IMR-90 (cell line): ENCODE measurements at regions not wholly inside any gene's neighbourhood (a gene's known extent, or its start where the extent isn't known, plus 50 kb on each side); places are given as distances from the start of the nearest gene placed in this dataset.

Experiments
- ATAC-seq: fragments of 200-7000 bp; cut with Tn5 transposase; 2 replicates; pipeline ENCODE4 v1.9.1; 2020; ENCODE audit warnings: low read depth, mild to moderate bottlenecking, moderate library complexity
- BruUV-seq: library from RNA; stranded (reverse); fragments of 400-500 nt; replicated peaks from 2 replicates; lab custom pipeline; 2021; lab: Mats Ljungman, UMichigan
- CTCF ChIA-PET: fragments of 300-600 bp; formaldehyde crosslinking; extraction: SDS; loops from one replicate; lab custom pipeline; 2021; ENCODE audit warnings: antibody characterized with exemption; lab: Yijun Ruan, JAX
- POLR2A ChIA-PET: fragments of 300-600 bp; sonication (Branson Sonifier 250); formaldehyde crosslinking; loops from one replicate; lab custom pipeline; 2022; ENCODE audit warnings: antibody characterized with exemption; ENCODE audit not compliant: unreplicated experiment; lab: Charles Lee
- DNase-seq: peaks from one replicate; pipeline ENCODE4 v3.0.0; 2013
- H2AFZ ChIP-seq: replicated peaks from 2 replicates; pipeline ENCODE3; 2013; ENCODE audit warnings: low read length, mild to moderate bottlenecking; ENCODE audit not compliant: poor library complexity
- H2AK5ac ChIP-seq: 2 replicates; pipeline ENCODE4 v1.6.1; 2013; ENCODE audit warnings: low read depth, low read length, inconsistent platforms
- H2AK9ac ChIP-seq: replicated peaks from 2 replicates; pipeline ENCODE3; 2013; ENCODE audit warnings: mild to moderate bottlenecking, low read depth, low read length, moderate library complexity; ENCODE audit not compliant: poor library complexity
- H2BK120ac ChIP-seq: 2 replicates; pipeline ENCODE4 v1.6.1; 2013; ENCODE audit warnings: low read depth, low read length, inconsistent platforms
- H2BK15ac ChIP-seq: 3 replicates; pipeline ENCODE4 v1.6.1; 2013; ENCODE audit warnings: low read depth, low read length, inconsistent platforms
- H2BK20ac ChIP-seq: 2 replicates; pipeline ENCODE4 v1.6.1; 2013; ENCODE audit warnings: low read depth, mild to moderate bottlenecking, inconsistent platforms, low read length, moderate library complexity
- H2BK5ac ChIP-seq: 2 replicates; pipeline ENCODE4 v1.6.1; 2013; ENCODE audit warnings: mild to moderate bottlenecking, low read depth, low read length, inconsistent platforms; ENCODE audit not compliant: poor library complexity, severe bottlenecking
- H3K14ac ChIP-seq: replicated peaks from 2 replicates; pipeline ENCODE4 v1.6.1; 2013; ENCODE audit warnings: low read depth, low read length, inconsistent platforms
- H3K18ac ChIP-seq: 2 replicates; pipeline ENCODE4 v1.6.1; 2013; ENCODE audit warnings: low read depth, low read length, control low read depth
- H3K23ac ChIP-seq: 2 replicates; pipeline ENCODE4 v1.6.1; 2013; ENCODE audit warnings: low read depth, low read length, inconsistent platforms
- H3K27ac ChIP-seq: 2 replicates; pipeline ENCODE4 v1.5.1; 2013; ENCODE audit warnings: mild to moderate bottlenecking, control low read depth, low read length; ENCODE audit not compliant: insufficient read depth
- H3K27me3 ChIP-seq: 2 replicates; pipeline ENCODE4 v1.6.1; 2013; ENCODE audit warnings: low read length; ENCODE audit not compliant: control insufficient read depth, insufficient read depth
- H3K36me3 ChIP-seq: 2 replicates; pipeline ENCODE4 v1.6.1; 2013; ENCODE audit warnings: low read length, mixed read lengths; ENCODE audit not compliant: control insufficient read depth, insufficient read depth
- H3K4ac ChIP-seq: 2 replicates; pipeline ENCODE4 v1.6.1; 2013; ENCODE audit warnings: low read depth, low read length, inconsistent platforms
- H3K4me1 ChIP-seq: 2 replicates; pipeline ENCODE4 v1.6.1; 2013; ENCODE audit warnings: low read length, mixed read lengths; ENCODE audit not compliant: control insufficient read depth, insufficient read depth
- H3K4me2 ChIP-seq: 2 replicates; pipeline ENCODE4 v1.6.1; 2013; ENCODE audit warnings: low read depth, mild to moderate bottlenecking, control low read depth, low read length, moderate library complexity
- H3K4me3 ChIP-seq: 2 replicates; pipeline ENCODE4 v1.5.1; 2013; ENCODE audit warnings: low read depth, mild to moderate bottlenecking, control low read depth, low read length, moderate library complexity; ENCODE audit not compliant: insufficient read depth
- H3K56ac ChIP-seq: 2 replicates; pipeline ENCODE4 v1.6.1; 2013; ENCODE audit warnings: low read length, inconsistent platforms; ENCODE audit not compliant: insufficient read depth; ENCODE audit errors: extremely low read depth
- H3K79me1 ChIP-seq, 2 experiments: 2 replicates each; pipeline ENCODE4 v1.6.1; 2013; ENCODE audit warnings: low read length in 2 of 2, inconsistent platforms in 1 of 2, low read depth in 1 of 2
- H3K9ac ChIP-seq: 2 replicates; pipeline ENCODE4 v1.6.1; 2013; ENCODE audit warnings: low read depth, low read length, control low read depth
- H3K9me1 ChIP-seq: 2 replicates; pipeline ENCODE4 v1.6.1; 2013; ENCODE audit warnings: low read length, inconsistent platforms; ENCODE audit not compliant: insufficient read depth
- H3K9me3 ChIP-seq: 2 replicates; pipeline ENCODE4 v1.6.1; 2013; ENCODE audit warnings: low read length; ENCODE audit not compliant: control insufficient read depth, insufficient read depth
- H4K20me1 ChIP-seq: 2 replicates; pipeline ENCODE4 v1.6.1; 2013; ENCODE audit warnings: low read length, inconsistent platforms; ENCODE audit not compliant: insufficient read depth
- H4K5ac ChIP-seq: 2 replicates; pipeline ENCODE4 v1.6.1; 2013; ENCODE audit warnings: mild to moderate bottlenecking, low read depth, low read length, control low read depth
- H4K8ac ChIP-seq, 2 experiments: 2 replicates each; pipeline ENCODE4 v1.6.1; 2013; ENCODE audit warnings: low read depth in 2 of 2, low read length in 2 of 2, control low read depth in 1 of 2, inconsistent platforms in 1 of 2
- H4K91ac ChIP-seq: 2 replicates; pipeline ENCODE4 v1.6.1; 2013; ENCODE audit warnings: low read depth, low read length, inconsistent platforms; ENCODE audit not compliant: insufficient read depth
- MAFK ChIP-seq: IDR thresholded peaks from 2 replicates; pipeline ENCODE4 v1.6.1; 2012; ENCODE audit warnings: low read depth, low read length, improper control_type of control experiment
- MAZ ChIP-seq: IDR thresholded peaks from 2 replicates; pipeline ENCODE4 v1.6.1; 2012; ENCODE audit warnings: low read depth, mild to moderate bottlenecking, low read length, improper control_type of control experiment, moderate library complexity, borderline replicate concordance
- WGBS, 2 experiments: methylation state at CpG; one replicate each; pipeline versions ENCODE4 v1.1.5 to v1.1.7; 2013; ENCODE audit warnings: missing lambda C conversion rate in 2 of 2; ENCODE audit not compliant: insufficient read length in 1 of 2; ENCODE audit errors: extremely low coverage in 2 of 2; 5-methylcytosine and 5-hydroxymethylcytosine counted together
- dilution Hi-C: fragments of 300-500 bp; cut with HindIII; formaldehyde crosslinking; loops from one replicate; pipeline ENCODE4 v1.14.3; 2018; ENCODE audit warnings: low sequenced_read_pairs; ENCODE audit not compliant: unreplicated experiment
- in situ Hi-C: fragments of 300-500 bp; cut with MboI; formaldehyde crosslinking; loops from 3 replicates; pipeline ENCODE4 v1.14.3; 2019; ENCODE audit warnings: low sequenced_read_pairs, inconsistent platforms, mixed read lengths
- intact Hi-C: fragments of 100-400 bp; cut with micrococcal nuclease; formaldehyde crosslinking; loops from 2 replicates; pipeline ENCODE4 v1.10.0; 2022

DNA sequence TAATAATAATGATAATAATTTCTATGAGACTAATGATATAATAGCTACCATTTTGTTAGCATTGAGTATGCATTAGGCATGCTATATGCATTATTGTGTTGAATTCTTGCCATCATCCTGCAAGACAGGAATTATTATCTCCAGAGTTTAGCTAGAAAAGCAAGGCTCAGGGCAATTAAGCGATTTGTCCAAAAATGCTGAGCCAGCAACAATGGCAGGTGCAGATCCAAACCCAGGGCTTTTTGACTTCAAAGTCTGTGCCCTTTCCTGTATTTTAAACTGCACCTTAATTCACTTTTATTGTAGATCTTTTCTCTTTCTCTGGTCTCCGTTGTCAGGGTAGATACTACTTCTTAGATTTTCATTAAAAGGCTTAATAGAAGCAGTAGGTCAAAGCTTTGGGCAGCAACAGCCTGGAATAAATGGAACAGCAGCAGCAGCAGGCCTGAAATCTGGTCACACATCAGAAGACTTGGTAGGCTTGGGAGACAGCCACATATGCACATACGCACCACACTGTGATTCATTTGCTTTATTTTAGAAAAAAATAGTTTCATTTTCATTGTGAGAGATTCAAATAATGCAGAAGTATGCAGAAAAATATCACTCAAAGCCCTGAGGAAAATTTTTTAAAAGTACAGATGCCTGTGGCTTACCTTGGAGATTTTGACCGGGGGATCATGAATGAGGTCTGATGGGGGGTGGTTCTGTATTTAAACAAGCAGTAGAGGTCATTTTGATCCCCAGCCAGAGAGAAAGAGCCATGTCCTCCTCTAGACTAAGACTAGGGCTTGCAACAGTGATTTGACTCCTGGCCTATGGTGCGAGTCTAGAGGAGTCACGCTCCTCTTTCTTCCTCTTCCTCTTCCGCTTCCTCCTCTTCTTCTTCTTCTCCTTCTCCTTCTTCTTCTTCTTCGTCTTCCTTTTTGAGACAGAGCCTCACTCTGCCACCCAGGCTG, 455.7 kb downstream of the TSN start:
- DNase-seq (no peak), ATAC-seq (no peak)
- no peak overlapping the region for H2BK20ac ChIP-seq
- H3K56ac ChIP-seq, result no peak overlapping the region
- H2BK15ac ChIP-seq, result no peak overlapping the region
- H4K8ac ChIP-seq, result no peak overlapping the region
- no peaks in the 10 kb centered on the region for H3K36me3 ChIP-seq
- H2AFZ ChIP-seq, result no peak overlapping the region
- H3K9me1 ChIP-seq, result no peaks in the 10 kb centered on the region
- H4K5ac ChIP-seq, result no peak overlapping the region
- H2AK9ac ChIP-seq, result no peak overlapping the region
- no peak overlapping the region for H3K27ac ChIP-seq
- H3K9me3 ChIP-seq, result no peaks in the 10 kb centered on the region
- no peak overlapping the region for H2BK120ac ChIP-seq
- dilution Hi-C loops (no loop called here), intact Hi-C loops (no loop called here), in situ Hi-C loops (no loop called here)
- no peak overlapping the region for H2AK5ac ChIP-seq
- no peaks in the 10 kb centered on the region for H4K20me1 ChIP-seq
- POLR2A ChIA-PET, result no interaction called here
- no peak overlapping the region for H3K18ac ChIP-seq
- H3K27me3 ChIP-seq, result no peaks in the 10 kb centered on the region
- no peaks in the 10 kb centered on the region for H3K4me1 ChIP-seq
- CTCF ChIA-PET, result no interaction called here
- TF ChIP-seq MAFK, result peak; percentile 93
- TF ChIP-seq MAZ, result no peak
- no TSS peak for BruUV-seq
- no peak overlapping the region for H2BK5ac ChIP-seq
- no peak overlapping the region for H3K4me3 ChIP-seq
- no peak overlapping the region for H4K91ac ChIP-seq
- H3K9ac ChIP-seq, result no peak overlapping the region
- H3K23ac ChIP-seq, result no peak overlapping the region
- H3K4ac ChIP-seq, result no peak overlapping the region
- no peak overlapping the region for H3K14ac ChIP-seq
- WGBS, 2 experiments, result 55% methylated on average over 2 of the region's 8 CpGs; no CpG with 5 or more reads in 1 of the 2 experiments
- H3K79me1 ChIP-seq, result no peaks in the 10 kb centered on the region
- H3K4me2 ChIP-seq, result no peak overlapping the region
